HepG2 (cell line): ENCODE measurements at regions not wholly inside any gene's neighbourhood (a gene's known extent, or its start where the extent isn't known, plus 50 kb on each side); places are given as distances from the start of the nearest gene placed in this dataset.

Source experiments
- ATAC-seq: fragments of 200-7000 bp; cut with Tn5 transposase; 3 replicates; pipeline ENCODE4 v1.9.1; 2020; ENCODE audit warnings: mild to moderate bottlenecking, moderate library complexity
- BruUV-seq: library from RNA; stranded (reverse); fragments of 400-500 nt; replicated peaks from 2 replicates; lab custom pipeline; 2021; lab: Mats Ljungman, UMichigan
- CTCF ChIA-PET: fragments of 300-600 bp; formaldehyde crosslinking; extraction: SDS; loops from one replicate; lab custom pipeline; 2021; ENCODE audit warnings: low total read pairs, inconsistent platforms, low intra/inter-chr PET ratio; lab: Yijun Ruan, JAX
- POLR2A ChIA-PET: fragments of 350-600 bp; sonication (Branson Sonifier 250); formaldehyde crosslinking; loops from one replicate; lab custom pipeline; 2020; ENCODE audit warnings: antibody characterized with exemption, inconsistent platforms; lab: Yijun Ruan, JAX
- DNase-seq: peaks from one replicate; pipeline ENCODE4 v3.0.0-alpha.2; 2015; ENCODE audit warnings: low spot score
- FAIRE-seq: peaks from 3 replicates; lab custom pipeline; 2011; peaks lifted over from hg19 to GRCh38; lab: Jason Lieb, UNC
- H2AFZ ChIP-seq: one replicate; pipeline ENCODE4 v1.6.1; 2011; ENCODE audit warnings: low read length, inconsistent platforms
- H3K27ac ChIP-seq: fragments of 300-600 bp; 3 replicates; pipeline ENCODE4 v1.8.0; 2011; ENCODE audit warnings: mixed run types, mild to moderate bottlenecking, mixed read lengths, low read length, inconsistent platforms; ENCODE audit not compliant: insufficient read depth; ENCODE audit errors: extremely low read length
- H3K27me3 ChIP-seq, 2 experiments: fragments of 200-600 bp in 1 of 2; 2 replicates in 1 of 2; 3 replicates in 1 of 2; pipeline versions ENCODE4 v1.6.0 to v1.8.0; 2011; ENCODE audit warnings: low read length in 2 of 2, mild to moderate bottlenecking in 2 of 2, moderate library complexity in 2 of 2, inconsistent platforms in 1 of 2; ENCODE audit not compliant: insufficient read depth in 2 of 2, control insufficient read depth in 1 of 2
- H3K36me3 ChIP-seq, 2 experiments: fragments of 200-600 bp in 1 of 2; replicated peaks in 1 of 2; 2 replicates in 1 of 2; 3 replicates in 1 of 2; pipeline versions ENCODE4 v1.5.1 to v1.8.0; 2011; ENCODE audit warnings: low read length in 2 of 2, inconsistent platforms in 1 of 2; ENCODE audit not compliant: insufficient read depth in 2 of 2, control insufficient read depth in 1 of 2
- H3K4me1 ChIP-seq: 2 replicates; pipeline ENCODE4 v1.5.1; 2012; ENCODE audit warnings: low read length, inconsistent platforms; ENCODE audit not compliant: insufficient read depth
- H3K4me2 ChIP-seq: 2 replicates; pipeline ENCODE4 v1.6.0; 2011; ENCODE audit warnings: low read depth, low read length, inconsistent platforms
- H3K4me3 ChIP-seq, 3 experiments: fragments of 200-600 bp in 1 of 3; sonication (generic), shearing (Covaris generic) in 1 of 3; replicated peaks in 1 of 3; 2 replicates each; pipeline ENCODE4 v1.5.1; 2011 to 2016; ENCODE audit warnings: low read length in 3 of 3, inconsistent platforms in 2 of 3, low read depth in 2 of 3, mild to moderate bottlenecking in 2 of 3, control low read depth in 1 of 3, mixed read lengths in 1 of 3; ENCODE audit not compliant: insufficient read depth in 1 of 3
- H3K79me2 ChIP-seq: one replicate; pipeline ENCODE4 v1.6.1; 2011; ENCODE audit warnings: low read length, inconsistent platforms; ENCODE audit not compliant: insufficient read depth
- H3K9ac ChIP-seq: 2 replicates; pipeline ENCODE4 v1.6.0; 2011; ENCODE audit warnings: mild to moderate bottlenecking, low read depth, low read length, inconsistent platforms; ENCODE audit not compliant: insufficient read depth
- H3K9me3 ChIP-seq: 2 replicates; pipeline ENCODE4 v1.5.1; 2012; ENCODE audit warnings: mild to moderate bottlenecking, low read length
- H4K20me1 ChIP-seq: 2 replicates; pipeline ENCODE4 v1.6.0; 2011; ENCODE audit warnings: inconsistent platforms, mild to moderate bottlenecking, low read length, moderate library complexity; ENCODE audit not compliant: insufficient read depth
- BCLAF1 ChIP-seq: fragments of 450-650 bp; IDR thresholded peaks from 2 replicates; pipeline ENCODE4 v1.6.1; 2017; ENCODE audit warnings: mild to moderate bottlenecking
- BHLHE40 ChIP-seq: IDR thresholded peaks from 2 replicates; pipeline ENCODE4 v1.6.1; 2011; ENCODE audit warnings: low read length, improper control_type of control experiment
- EEA1 ChIP-seq: sonication (generic); formaldehyde crosslinking; IDR thresholded peaks from 2 replicates; pipeline ENCODE4 v1.5.1; 2020; ENCODE audit warnings: mild to moderate bottlenecking, missing genetic modification reagents, borderline replicate concordance
- IKZF5 ChIP-seq: IDR thresholded peaks from 2 replicates; pipeline ENCODE4 v1.6.1; 2018; ENCODE audit warnings: missing genetic modification reagents, mild to moderate bottlenecking, missing compliant biosample characterization
- NBN ChIP-seq: fragments of 450-650 bp; conservative IDR thresholded peaks from 2 replicates; pipeline ENCODE4 v1.6.1; 2017
- PRMT3 ChIP-seq: sonication (generic); formaldehyde crosslinking; IDR thresholded peaks from 2 replicates; pipeline ENCODE4 v1.8.1; 2022; ENCODE audit warnings: low read depth, mild to moderate bottlenecking, moderate library complexity, missing genetic modification reagents, borderline replicate concordance
- SRF ChIP-seq: IDR thresholded peaks from 2 replicates; pipeline ENCODE4 v1.6.1; 2011; ENCODE audit warnings: mild to moderate bottlenecking, low read depth, low read length, moderate library complexity
- ZBTB43 ChIP-seq: sonication (generic); formaldehyde crosslinking; conservative IDR thresholded peaks from 2 replicates; pipeline ENCODE4 v1.4.0; 2020; ENCODE audit warnings: missing genetic modification reagents
- ZNF563 ChIP-seq: sonication (generic); formaldehyde crosslinking; IDR thresholded peaks from 2 replicates; pipeline ENCODE4 v1.8.0; 2022; ENCODE audit warnings: mild to moderate bottlenecking, moderate library complexity, missing genetic modification reagents
- ZNF784 ChIP-seq: sonication (generic); formaldehyde crosslinking; IDR thresholded peaks from 2 replicates; pipeline ENCODE4 v1.5.1; 2020; ENCODE audit warnings: missing genetic modification reagents, mild to moderate bottlenecking, borderline replicate concordance
- WGBS: methylation state at CpG from one replicate; pipeline ENCODE4 v1.1.6; 2017; ENCODE audit warnings: low lambda C conversion rate; 5-methylcytosine and 5-hydroxymethylcytosine counted together
- in situ Hi-C: cut with HindIII; loops from 2 replicates; pipeline ENCODE4 v1.10.0; 2017; ENCODE audit warnings: low pct_unique_long_range_greater_than_20kb; ENCODE audit not compliant: extremely low pct_ligation_motif_present
- intact Hi-C: fragments of 100-400 bp; cut with micrococcal nuclease; formaldehyde crosslinking; loops from one replicate; pipeline ENCODE4 v1.10.0; 2022; ENCODE audit not compliant: unreplicated experiment

GRCh38 chr5:133778636-133779035, 166.3 kb upstream of the FSTL4 start (continued):
- TF ChIP-seq NBN (no peak), BHLHE40 (no peak)

GRCh38 chr5:133777951-133778350, 165.6 kb upstream of the FSTL4 start:
- no peak overlapping the region for H3K4me3 ChIP-seq
- FAIRE-seq (no peak), ATAC-seq (no peak), DNase-seq (no peak)
- H3K36me3 ChIP-seq = no peaks in the 10 kb centered on the region
- intact Hi-C loops = no loop called here
- POLR2A ChIA-PET = no interaction called here
- no peak overlapping the region for H3K27ac ChIP-seq
- TF ChIP-seq ZNF784 (CRISPR knock-in tag) = no peak
- 0% methylated on average over 3 of the region's 3 CpGs for WGBS
- CTCF ChIA-PET = no interaction called here
- no peaks in the 10 kb centered on the region; a peak in 1 of 5 replicates for H3K27me3 ChIP-seq
- H3K4me1 ChIP-seq = no peaks in the 10 kb centered on the region
- H3K9me3 ChIP-seq = no peaks in the 10 kb centered on the region
- H3K9ac ChIP-seq = no peak overlapping the region
- no peak overlapping the region for H3K4me2 ChIP-seq
- H4K20me1 ChIP-seq = no peaks in the 10 kb centered on the region
- in situ Hi-C loops = no loop called here
- H2AFZ ChIP-seq = no peak overlapping the region
- no peaks in the 10 kb centered on the region for H3K79me2 ChIP-seq
- no TSS peak for BruUV-seq

GRCh38 chr5:133775584-133776304, 163.4 kb upstream of the FSTL4 start:
- no peak overlapping the region for H3K4me3 ChIP-seq
- H3K27ac ChIP-seq = no peak overlapping the region
- intact Hi-C loops (no loop called here), in situ Hi-C loops (no loop called here)
- H3K79me2 ChIP-seq = no peaks in the 10 kb centered on the region
- H4K20me1 ChIP-seq = no peaks in the 10 kb centered on the region
- DNase-seq (no peak), FAIRE-seq (no peak), ATAC-seq (no peak)
- no peak overlapping the region for H3K9ac ChIP-seq
- POLR2A ChIA-PET = no interaction called here
- 42% methylated on average over 2 of the region's 2 CpGs for WGBS
- H3K27me3 ChIP-seq = no peaks in the 10 kb centered on the region; a peak in 1 of 5 replicates
- H3K4me1 ChIP-seq = no peaks in the 10 kb centered on the region
- BruUV-seq = no TSS peak
- H3K4me2 ChIP-seq = no peak overlapping the region
- H3K9me3 ChIP-seq = no peaks in the 10 kb centered on the region
- CTCF ChIA-PET = no interaction called here
- H2AFZ ChIP-seq = no peak overlapping the region
- no peaks in the 10 kb centered on the region for H3K36me3 ChIP-seq
- no peak for TF ChIP-seq IKZF5
- TF ChIP-seq ZNF563 (CRISPR knock-in tag) = no peak
- TF ChIP-seq EEA1 = no peak
- TF ChIP-seq ZBTB43 (CRISPR knock-in tag) = no peak
- no peak for TF ChIP-seq PRMT3
- TF ChIP-seq BCLAF1 = no peak
- no peak for TF ChIP-seq SRF
